Fibroblast of gingiva (primary cell): ENCODE measurements at regions not wholly inside any gene's neighbourhood (a gene's known extent, or its start where the extent isn't known, plus 50 kb on each side); places are given as distances from the start of the nearest gene placed in this dataset.

Source experiments
- DNase-seq: peaks from one replicate; pipeline ENCODE4 v3.0.0-alpha.2; 2011; ENCODE audit warnings: low read depth

- no peak for DNase-seq
Measured at GRCh38 chr12:107891967-107892366, 117.5 kb downstream of the ASCL4 start.

GRCh38 chr12:107894589-107894988, 120.1 kb downstream of the ASCL4 start:
- no peak for DNase-seq

GRCh38 chr12:107895966-107896365, 121.5 kb downstream of the ASCL4 start:
- no peak for DNase-seq

GRCh38 chr12:107900588-107900987, 126.1 kb downstream of the ASCL4 start:
- no peak for DNase-seq

GRCh38 chr12:107903341-107904061, 129.0 kb downstream of the ASCL4 start:
- DNase-seq: no peak

GRCh38 chr12:107906707-107907106, 132.2 kb downstream of the ASCL4 start:
- DNase-seq: no peak

- no peak for DNase-seq
Measured at GRCh38 chr12:107912421-107913004, 138.0 kb downstream of the ASCL4 start.

- no peak for DNase-seq
Measured at GRCh38 chr12:107914460-107914977, 140.0 kb downstream of the ASCL4 start.

- DNase-seq: no peak
Measured at GRCh38 chr12:107917912-107918800, 143.7 kb downstream of the ASCL4 start.

- no peak for DNase-seq
Measured at GRCh38 chr12:107921062-107921461, 146.6 kb downstream of the ASCL4 start.

- DNase-seq: no peak
Measured at GRCh38 chr12:107925125-107925524, 150.6 kb downstream of the ASCL4 start.

GRCh38 chr12:107929436-107929835, 154.9 kb downstream of the ASCL4 start:
- no peak for DNase-seq

- no peak for DNase-seq
Measured at GRCh38 chr12:107931761-107932160, 157.3 kb downstream of the ASCL4 start.

- DNase-seq: no peak
Measured at GRCh38 chr12:107938446-107938845, 163.9 kb downstream of the ASCL4 start.

- no peak for DNase-seq
Measured at GRCh38 chr12:107948391-107948945, 174.0 kb downstream of the ASCL4 start.

- no peak for DNase-seq
Measured at GRCh38 chr12:107951024-107951423, 176.5 kb downstream of the ASCL4 start.

GRCh38 chr12:107955966-107956643, 173.0 kb upstream of the WSCD2 start:
- no peak for DNase-seq

- DNase-seq: no peak
Measured at GRCh38 chr12:107957459-107957858, 171.6 kb upstream of the WSCD2 start.

GRCh38 chr12:107963635-107964034, 165.5 kb upstream of the WSCD2 start:
- no peak for DNase-seq

- no peak for DNase-seq
Measured at GRCh38 chr12:107967170-107967569, 161.9 kb upstream of the WSCD2 start.

- DNase-seq: no peak
Measured at GRCh38 chr12:107973950-107974349, 155.1 kb upstream of the WSCD2 start.

GRCh38 chr12:107976331-107976730, 152.8 kb upstream of the WSCD2 start:
- no peak for DNase-seq
